Fibroblast of lung (primary cell): ENCODE measurements at regions not wholly inside any gene's neighbourhood (a gene's known extent, or its start where the extent isn't known, plus 50 kb on each side); places are given as distances from the start of the nearest gene placed in this dataset.

Experiments
- EZH2 ChIP-seq: IDR thresholded peaks from 2 replicates; pipeline ENCODE4 v1.5.1; 2012; ENCODE audit warnings: low read length, control low read depth, mild to moderate bottlenecking; ENCODE audit errors: missing control alignments
- TF ChIP-seq, protein P1 (sequence below), 2 donors: IDR thresholded peaks in 1 of 2; conservative IDR thresholded peaks in 1 of 2; 1 replicate in 1 of 2; 2 replicates in 1 of 2; pipeline ENCODE4 v1.5.1; 2011 to 2012; ENCODE audit warnings: low read length in 2 of 2, control low read depth in 1 of 2, inconsistent platforms in 1 of 2, low read depth in 1 of 2, mild to moderate bottlenecking in 1 of 2

DNA sequence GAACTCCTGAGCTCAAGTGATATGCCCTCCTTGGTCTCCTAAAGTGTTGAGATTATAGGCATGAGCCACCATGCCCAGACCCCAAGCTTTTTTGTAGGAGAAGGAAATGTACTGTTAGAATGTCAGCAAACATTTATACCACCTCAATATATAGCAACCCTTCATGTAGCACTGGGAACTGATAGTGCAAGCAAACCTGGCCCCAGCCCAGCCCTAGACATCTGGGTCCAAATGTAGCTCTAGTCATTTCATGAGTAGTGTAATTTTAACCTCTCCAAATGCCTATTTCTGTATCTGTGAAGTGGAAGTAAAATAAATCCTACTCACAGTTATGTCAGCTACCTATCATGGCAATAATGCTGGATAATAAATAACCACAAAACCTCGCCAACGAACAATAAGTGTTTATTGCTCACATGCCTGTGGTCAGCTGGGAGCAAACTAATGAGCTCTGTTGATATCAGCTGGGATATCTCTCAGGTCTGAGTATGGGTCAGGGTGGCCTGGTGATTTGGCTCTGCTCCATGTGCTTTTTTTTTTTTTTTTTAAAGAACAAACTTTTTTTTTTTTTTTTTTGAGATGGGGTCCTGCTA, 180.4 kb downstream of the CD8B2 start:
- TF ChIP-seq, protein P1, sequence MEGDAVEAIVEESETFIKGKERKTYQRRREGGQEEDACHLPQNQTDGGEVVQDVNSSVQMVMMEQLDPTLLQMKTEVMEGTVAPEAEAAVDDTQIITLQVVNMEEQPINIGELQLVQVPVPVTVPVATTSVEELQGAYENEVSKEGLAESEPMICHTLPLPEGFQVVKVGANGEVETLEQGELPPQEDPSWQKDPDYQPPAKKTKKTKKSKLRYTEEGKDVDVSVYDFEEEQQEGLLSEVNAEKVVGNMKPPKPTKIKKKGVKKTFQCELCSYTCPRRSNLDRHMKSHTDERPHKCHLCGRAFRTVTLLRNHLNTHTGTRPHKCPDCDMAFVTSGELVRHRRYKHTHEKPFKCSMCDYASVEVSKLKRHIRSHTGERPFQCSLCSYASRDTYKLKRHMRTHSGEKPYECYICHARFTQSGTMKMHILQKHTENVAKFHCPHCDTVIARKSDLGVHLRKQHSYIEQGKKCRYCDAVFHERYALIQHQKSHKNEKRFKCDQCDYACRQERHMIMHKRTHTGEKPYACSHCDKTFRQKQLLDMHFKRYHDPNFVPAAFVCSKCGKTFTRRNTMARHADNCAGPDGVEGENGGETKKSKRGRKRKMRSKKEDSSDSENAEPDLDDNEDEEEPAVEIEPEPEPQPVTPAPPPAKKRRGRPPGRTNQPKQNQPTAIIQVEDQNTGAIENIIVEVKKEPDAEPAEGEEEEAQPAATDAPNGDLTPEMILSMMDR (conservative IDR thresholded peaks at IDR 0.05 in 1 of 2, IDR thresholded peaks at IDR 0.05 in 1 of 2; ENCODE audit: low read depth in 1 of 2, low read length in 2 of 2): no peak
- no peak for TF ChIP-seq EZH2
